ENCODE measurements at regions not wholly inside any gene's neighbourhood (a gene's known extent, or its start where the extent isn't known, plus 50 kb on each side); places are given as distances from the start of the nearest gene placed in this dataset.
"Not testable (repeated sequence)": the region's sequence is repeated elsewhere in the genome, so short reads cannot be mapped to it uniquely, and the experiment has no call there.

DNA sequence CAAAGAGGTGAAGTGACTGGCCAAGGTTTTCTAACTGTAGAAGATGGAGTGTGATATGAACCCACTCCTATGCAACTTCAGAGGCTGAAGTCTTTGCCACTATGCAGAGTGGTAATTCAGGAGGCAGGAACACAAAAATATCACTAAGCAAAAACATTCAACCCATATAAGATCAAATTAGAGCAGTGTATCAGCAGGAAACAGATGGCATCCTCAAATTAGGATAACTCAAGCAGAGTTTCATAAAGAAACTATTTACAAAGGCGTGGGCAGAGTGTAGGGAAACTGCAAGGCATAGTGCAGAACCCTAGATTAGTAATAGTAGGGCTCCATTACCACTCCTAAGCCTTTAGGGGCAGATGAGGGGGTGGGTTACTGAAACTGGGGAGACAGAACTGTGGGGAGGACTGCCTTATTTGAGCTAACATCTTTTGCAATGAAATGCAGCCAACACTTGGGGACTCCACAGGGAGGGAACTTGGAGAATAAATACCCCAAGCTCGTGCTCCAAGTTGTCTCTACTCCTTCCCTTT is 72.2 kb downstream of the PTTG1 start:
- 39% methylated on average over 2 of the region's 2 CpGs for WGBS
- Histone ChIP-seq H3K36me3 (ENCODE audit: control insufficient read depth in 2 of 2, insufficient read depth in 2 of 2, low read length in 1 of 2) (no peaks in the 10 kb centered on the region), H3K4me1 (ENCODE audit: control insufficient read depth in 2 of 2, insufficient read depth in 2 of 2, low read length in 2 of 2) (no peaks in the 10 kb centered on the region), H3K27me3 (ENCODE audit: control insufficient read depth in 2 of 2, insufficient read depth in 1 of 2, low read length in 1 of 2) (no peaks in the 10 kb centered on the region), H3K27ac (ENCODE audit: low read depth in 1 of 2, low read length in 1 of 2) (no peak overlapping the region), H3K9me3 (ENCODE audit: control insufficient read depth in 2 of 2, insufficient read depth in 1 of 2, low read length in 1 of 2) (no peaks in the 10 kb centered on the region), H3K4me3 (ENCODE audit: low read length in 2 of 2) (no peak overlapping the region)
- no peak for DNase-seq (ENCODE audit: low read depth in 6 of 9, low spot score in 9 of 9)

DNA sequence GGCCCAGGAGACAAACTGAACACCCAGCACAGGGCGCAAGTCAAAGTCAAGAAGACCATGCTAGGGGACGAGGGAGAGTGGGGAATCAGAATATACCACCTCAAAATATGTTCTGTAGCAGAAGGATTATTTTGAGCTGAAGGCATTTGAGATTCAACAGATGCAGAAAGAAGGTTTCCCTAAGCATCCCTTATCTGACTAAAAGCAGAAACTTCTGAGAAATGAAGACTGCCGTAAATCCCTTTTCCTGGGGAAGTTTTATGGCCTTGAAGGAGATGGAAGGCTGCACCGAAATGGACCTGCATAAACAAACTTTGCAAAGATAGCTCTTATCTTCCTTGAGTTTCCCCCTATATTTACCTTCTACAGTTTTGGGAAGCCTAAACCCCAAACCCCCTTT is 72.8 kb downstream of the PTTG1 start:
- Histone ChIP-seq H3K36me3 (ENCODE audit: control insufficient read depth in 2 of 2, insufficient read depth in 2 of 2, low read length in 1 of 2) (no peaks in the 10 kb centered on the region), H3K27me3 (ENCODE audit: control insufficient read depth in 2 of 2, insufficient read depth in 1 of 2, low read length in 1 of 2) (no peaks in the 10 kb centered on the region), H3K9me3 (ENCODE audit: control insufficient read depth in 2 of 2, insufficient read depth in 1 of 2, low read length in 1 of 2) (no peaks in the 10 kb centered on the region), H3K4me1 (ENCODE audit: control insufficient read depth in 2 of 2, insufficient read depth in 2 of 2, low read length in 2 of 2) (no peaks in the 10 kb centered on the region), H3K27ac (ENCODE audit: low read depth in 1 of 2, low read length in 1 of 2) (no peak overlapping the region), H3K4me3 (ENCODE audit: low read length in 2 of 2) (no peak overlapping the region)
- no peak for DNase-seq (ENCODE audit: low read depth in 6 of 9, low spot score in 9 of 9)
- WGBS: 83% methylated on average over 4 of the region's 4 CpGs

DNA sequence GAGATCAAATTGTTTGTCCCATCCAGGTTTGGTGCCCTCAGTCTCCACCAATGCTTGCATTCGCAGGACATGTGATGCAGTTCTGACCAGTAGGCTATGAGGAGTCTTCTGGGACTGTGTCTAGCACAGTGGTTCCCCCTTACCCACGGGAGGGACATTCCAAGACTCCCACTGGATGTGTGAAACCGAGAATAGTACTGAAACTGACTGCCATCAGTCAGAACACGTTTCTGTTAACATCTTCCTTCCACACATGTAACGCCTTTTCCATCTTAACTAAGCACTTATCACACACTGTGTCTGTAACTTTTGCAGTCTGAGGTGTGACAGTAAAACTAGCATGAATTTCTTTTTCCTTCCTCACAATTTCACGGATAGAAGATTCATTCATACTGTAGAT is 74.7 kb downstream of the PTTG1 start:
- Histone ChIP-seq H3K36me3 (ENCODE audit: control insufficient read depth in 2 of 2, insufficient read depth in 2 of 2, low read length in 1 of 2) (no peaks in the 10 kb centered on the region), H3K27me3 (ENCODE audit: control insufficient read depth in 2 of 2, insufficient read depth in 1 of 2, low read length in 1 of 2) (no peaks in the 10 kb centered on the region), H3K9me3 (ENCODE audit: control insufficient read depth in 2 of 2, insufficient read depth in 1 of 2, low read length in 1 of 2) (no peaks in the 10 kb centered on the region), H3K4me1 (ENCODE audit: control insufficient read depth in 2 of 2, insufficient read depth in 2 of 2, low read length in 2 of 2) (no peaks in the 10 kb centered on the region), H3K27ac (ENCODE audit: low read depth in 1 of 2, low read length in 1 of 2) (no peak overlapping the region), H3K4me3 (ENCODE audit: low read length in 2 of 2) (no peak overlapping the region)
- WGBS: 92% methylated on average over 6 of the region's 6 CpGs
- no peak for DNase-seq (ENCODE audit: low read depth in 6 of 9, low spot score in 9 of 9)

DNA sequence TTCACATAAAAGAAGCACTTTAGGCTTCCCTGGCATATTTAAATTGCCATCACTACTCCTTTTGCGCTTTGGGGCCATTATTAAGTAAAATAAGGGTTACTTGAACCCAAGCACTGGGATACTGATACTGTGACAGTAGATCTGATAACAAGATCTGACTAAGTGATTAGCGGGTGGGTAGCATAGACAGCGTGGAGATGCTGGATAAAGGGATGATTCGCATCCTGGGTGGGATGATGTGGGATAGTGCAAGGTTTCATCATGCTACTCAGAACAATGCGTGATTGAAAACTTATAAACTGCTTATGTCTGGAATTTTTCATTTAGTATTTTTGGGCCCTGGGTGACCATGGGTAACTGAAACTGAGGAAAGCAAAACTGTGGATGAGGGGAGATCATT is 75.1 kb downstream of the PTTG1 start:
- 99% methylated on average over 5 of the region's 5 CpGs for WGBS
- Histone ChIP-seq H3K27me3 (ENCODE audit: control insufficient read depth in 2 of 2, insufficient read depth in 1 of 2, low read length in 1 of 2) (no peaks in the 10 kb centered on the region), H3K9me3 (ENCODE audit: control insufficient read depth in 2 of 2, insufficient read depth in 1 of 2, low read length in 1 of 2) (no peaks in the 10 kb centered on the region), H3K27ac (ENCODE audit: low read depth in 1 of 2, low read length in 1 of 2) (no peak overlapping the region), H3K36me3 (ENCODE audit: control insufficient read depth in 2 of 2, insufficient read depth in 2 of 2, low read length in 1 of 2) (no peaks in the 10 kb centered on the region), H3K4me3 (ENCODE audit: low read length in 2 of 2) (no peak overlapping the region), H3K4me1 (ENCODE audit: control insufficient read depth in 2 of 2, insufficient read depth in 2 of 2, low read length in 2 of 2) (no peaks in the 10 kb centered on the region)
- no peak for DNase-seq (ENCODE audit: low read depth in 6 of 9, low spot score in 9 of 9)

DNA sequence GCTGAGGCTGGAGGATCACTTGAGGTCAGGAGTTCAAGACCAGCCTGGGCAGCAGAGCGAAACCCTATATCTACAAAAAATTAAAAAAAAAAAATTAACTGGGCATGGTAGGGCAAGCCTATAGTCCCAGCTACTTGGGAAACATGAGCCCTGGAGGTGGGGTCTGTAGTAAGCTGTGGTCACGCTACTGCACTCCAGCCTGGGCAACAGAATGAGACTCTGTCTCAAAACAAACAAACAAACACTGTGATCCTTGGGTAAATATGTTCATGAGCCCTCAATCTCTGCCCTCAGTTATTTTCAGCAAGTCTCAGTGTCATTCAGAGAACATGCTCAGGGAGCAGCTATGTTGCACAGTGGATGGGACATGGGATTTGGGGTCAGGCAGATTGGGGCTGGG is 76.2 kb downstream of the PTTG1 start:
- H3K4me3 ChIP-seq (ENCODE audit: low read length in 2 of 2): no peak overlapping the region
- H3K27me3 ChIP-seq (ENCODE audit: control insufficient read depth in 2 of 2, insufficient read depth in 1 of 2, low read length in 1 of 2): no peaks in the 10 kb centered on the region
- H3K4me1 ChIP-seq (ENCODE audit: control insufficient read depth in 2 of 2, insufficient read depth in 2 of 2, low read length in 2 of 2): no peaks in the 10 kb centered on the region
- DNase-seq (ENCODE audit: low read depth in 6 of 9, low spot score in 9 of 9): no peak
- no peak overlapping the region for H3K27ac ChIP-seq (ENCODE audit: low read depth in 1 of 2, low read length in 1 of 2)
- no peaks in the 10 kb centered on the region for H3K9me3 ChIP-seq (ENCODE audit: control insufficient read depth in 2 of 2, insufficient read depth in 1 of 2, low read length in 1 of 2)
- H3K36me3 ChIP-seq (ENCODE audit: control insufficient read depth in 2 of 2, insufficient read depth in 2 of 2, low read length in 1 of 2): no peaks in the 10 kb centered on the region
- WGBS: 96% methylated on average over 2 of the region's 2 CpGs

DNA sequence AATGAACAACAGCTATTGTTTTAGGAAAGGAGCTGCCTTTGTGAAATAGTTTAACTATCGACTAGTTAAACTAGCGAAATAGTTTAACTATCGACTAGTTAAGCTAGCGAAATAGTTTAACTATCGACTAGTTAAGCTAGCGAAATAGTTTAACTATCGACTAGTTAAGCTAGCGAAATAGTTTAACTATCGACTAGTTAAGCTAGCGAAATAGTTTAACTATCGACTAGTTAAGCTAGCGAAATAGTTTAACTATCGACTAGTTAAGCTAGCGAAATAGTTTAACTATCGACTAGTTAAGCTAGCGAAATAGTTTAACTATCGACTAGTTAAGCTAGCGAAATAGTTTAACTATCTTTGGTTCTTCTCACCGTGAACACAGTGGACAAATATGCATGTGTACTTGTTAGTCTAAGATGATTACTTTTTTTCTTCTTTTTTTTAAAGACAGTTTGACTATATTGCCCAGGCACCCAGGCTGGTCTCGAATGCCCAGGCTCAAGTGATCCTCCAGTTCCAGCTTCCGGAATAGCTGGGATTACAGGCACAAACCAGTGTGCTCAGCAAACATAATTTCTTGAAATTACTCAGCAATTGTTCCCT is 76.9 kb downstream of the PTTG1 start:
- not testable (repeated sequence) for H3K27me3 ChIP-seq (ENCODE audit: control insufficient read depth in 2 of 2, insufficient read depth in 1 of 2, low read length in 1 of 2); H3K4me1 ChIP-seq (ENCODE audit: control insufficient read depth in 2 of 2, insufficient read depth in 2 of 2, low read length in 2 of 2); H3K36me3 ChIP-seq (ENCODE audit: control insufficient read depth in 2 of 2, insufficient read depth in 2 of 2, low read length in 1 of 2); H3K4me3 ChIP-seq (ENCODE audit: low read length in 2 of 2); H3K9me3 ChIP-seq (ENCODE audit: control insufficient read depth in 2 of 2, insufficient read depth in 1 of 2, low read length in 1 of 2); DNase-seq (ENCODE audit: low read depth in 6 of 9, low spot score in 9 of 9); H3K27ac ChIP-seq (ENCODE audit: low read depth in 1 of 2, low read length in 1 of 2)
- WGBS: 97% methylated on average over 15 of the region's 21 CpGs

DNA sequence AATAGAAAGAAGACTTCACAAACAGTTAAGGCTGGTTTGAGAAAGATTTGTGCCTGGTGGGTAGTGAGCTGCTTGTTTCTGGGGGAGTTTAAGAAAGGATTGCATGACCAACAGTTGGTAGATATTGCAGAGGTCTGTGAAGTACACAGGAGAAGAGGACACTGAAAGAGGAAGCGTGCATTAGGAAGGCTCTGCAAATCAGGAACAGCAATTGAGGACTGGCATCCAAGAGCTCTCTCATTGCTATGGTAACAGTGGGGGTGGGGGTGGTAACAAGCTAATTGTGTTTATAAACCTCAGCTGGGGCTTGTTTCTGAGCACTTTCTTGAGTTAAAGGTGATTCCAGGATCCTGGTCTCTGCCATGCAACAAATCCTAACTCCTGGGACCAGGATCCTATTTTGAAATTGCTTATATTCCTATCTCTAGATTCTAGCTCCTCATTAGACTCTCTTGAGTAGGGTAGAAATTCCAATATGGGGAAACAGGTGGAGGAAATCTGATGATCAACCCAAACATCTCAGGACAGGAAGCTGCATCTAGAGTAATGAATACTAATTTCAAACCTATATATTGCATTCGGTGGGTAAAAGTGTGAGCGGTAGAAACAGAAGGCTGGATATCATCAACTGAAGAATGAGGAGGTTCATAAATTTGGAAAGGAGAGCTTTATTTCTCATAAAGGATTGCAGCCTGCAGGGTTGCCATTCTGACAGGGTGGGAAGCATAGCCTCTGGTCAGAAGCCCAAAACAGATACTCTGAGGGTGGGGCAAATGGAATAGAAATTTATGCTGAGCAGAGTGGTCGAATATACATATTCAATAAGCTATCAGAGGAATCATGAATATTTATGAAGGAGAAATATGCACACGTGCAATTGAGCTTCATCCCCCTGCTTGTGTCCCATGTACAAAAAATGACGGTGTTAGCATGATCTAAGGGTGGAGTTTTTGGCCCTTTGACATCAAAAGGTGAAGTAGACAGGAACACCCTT is 79.4 kb downstream of the PTTG1 start:
- Histone ChIP-seq H3K9me3 (ENCODE audit: control insufficient read depth in 2 of 2, insufficient read depth in 1 of 2, low read length in 1 of 2) (no peaks in the 10 kb centered on the region), H3K27me3 (ENCODE audit: control insufficient read depth in 2 of 2, insufficient read depth in 1 of 2, low read length in 1 of 2) (no peaks in the 10 kb centered on the region), H3K36me3 (ENCODE audit: control insufficient read depth in 2 of 2, insufficient read depth in 2 of 2, low read length in 1 of 2) (no peaks in the 10 kb centered on the region), H3K4me1 (ENCODE audit: control insufficient read depth in 2 of 2, insufficient read depth in 2 of 2, low read length in 2 of 2) (peaks cover 0 to 4% of the 10 kb centered on the region in 2 donors), H3K4me3 (ENCODE audit: low read length in 2 of 2) (no peak overlapping the region), H3K27ac (ENCODE audit: low read depth in 1 of 2, low read length in 1 of 2) (no peak overlapping the region)
- DNase-seq (ENCODE audit: low read depth in 6 of 9, low spot score in 9 of 9): no peak
- WGBS: 70% methylated on average over 6 of the region's 6 CpGs

DNA sequence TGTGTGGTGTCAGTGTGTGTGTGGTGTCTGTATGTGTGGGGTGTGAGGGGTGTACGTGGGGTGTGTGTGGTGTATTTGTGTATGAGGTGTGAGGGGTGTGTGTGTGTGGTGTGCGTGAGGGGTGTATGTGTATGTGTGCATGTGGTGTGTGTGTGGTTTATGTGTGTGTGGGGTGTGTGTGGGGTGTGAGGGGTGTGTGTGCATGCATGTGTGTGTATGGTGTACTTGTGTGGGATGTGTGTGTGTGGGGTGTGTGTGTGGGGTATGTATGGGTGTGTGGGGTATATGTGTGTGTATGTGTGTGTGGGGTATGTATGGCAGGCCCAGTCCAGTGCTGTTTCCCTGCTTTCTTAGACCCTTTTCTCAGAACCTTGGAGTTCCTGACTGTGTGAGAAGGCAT is 83.3 kb downstream of the PTTG1 start:
- Histone ChIP-seq H3K4me3 (ENCODE audit: low read length in 2 of 2) (no peak overlapping the region), H3K36me3 (ENCODE audit: control insufficient read depth in 2 of 2, insufficient read depth in 2 of 2, low read length in 1 of 2) (no peaks in the 10 kb centered on the region), H3K27ac (ENCODE audit: low read depth in 1 of 2, low read length in 1 of 2) (no peak overlapping the region), H3K4me1 (ENCODE audit: control insufficient read depth in 2 of 2, insufficient read depth in 2 of 2, low read length in 2 of 2) (peaks cover 0 to 22% of the 10 kb centered on the region in 2 donors), H3K27me3 (ENCODE audit: control insufficient read depth in 2 of 2, insufficient read depth in 1 of 2, low read length in 1 of 2) (no peaks in the 10 kb centered on the region), H3K9me3 (ENCODE audit: control insufficient read depth in 2 of 2, insufficient read depth in 1 of 2, low read length in 1 of 2) (no peaks in the 10 kb centered on the region)
- no peak for DNase-seq (ENCODE audit: low read depth in 6 of 9, low spot score in 9 of 9)
- 49% methylated on average over 2 of the region's 2 CpGs for WGBS
